H1 (cell line): ENCODE measurements at regions not wholly inside any gene's neighbourhood (a gene's known extent, or its start where the extent isn't known, plus 50 kb on each side); places are given as distances from the start of the nearest gene placed in this dataset.

ENCODE experiments used
- CTCF ChIA-PET: fragments of 300-600 bp; sonication (Branson Sonifier 250); formaldehyde crosslinking; loops from one replicate; lab custom pipeline; 2021; ENCODE audit not compliant: partially characterized antibody; lab: Charles Lee
- POLR2A ChIA-PET: fragments of 300-600 bp; sonication (Branson Sonifier 250); formaldehyde crosslinking; loops from one replicate; lab custom pipeline; 2021; ENCODE audit warnings: inconsistent platforms; ENCODE audit not compliant: partially characterized antibody; lab: Charles Lee
- DNase-seq, 2 experiments: peaks; one replicate each; pipeline versions ENCODE4 v3.0.0 to v3.0.0-alpha.2; 2010 to 2022; ENCODE audit warnings: low spot score in 2 of 2, low read depth in 1 of 2, mixed read lengths in 1 of 2
- FAIRE-seq: peaks from 2 replicates; lab custom pipeline; 2011; peaks lifted over from hg19 to GRCh38; lab: Jason Lieb, UNC
- H2AFZ ChIP-seq: 2 replicates; pipeline ENCODE4 v1.8.1; 2012; ENCODE audit warnings: low read length, inconsistent platforms
- H2AK5ac ChIP-seq: 2 replicates; pipeline ENCODE4 v1.6.1; 2013; ENCODE audit warnings: low read depth, low read length
- H2BK120ac ChIP-seq: replicated peaks from 2 replicates; pipeline ENCODE3; 2013; ENCODE audit warnings: low read depth, low read length, inconsistent platforms
- H2BK12ac ChIP-seq: 2 replicates; pipeline ENCODE4 v1.6.1; 2013; ENCODE audit warnings: low read depth, low read length
- H2BK15ac ChIP-seq: 2 replicates; pipeline ENCODE4 v1.6.1; 2013; ENCODE audit warnings: low read length
- H2BK20ac ChIP-seq: 2 replicates; pipeline ENCODE4 v1.6.1; 2013; ENCODE audit warnings: low read length
- H2BK5ac ChIP-seq: 2 replicates; pipeline ENCODE4 v1.6.1; 2013; ENCODE audit warnings: low read depth, low read length
- H3K14ac ChIP-seq: 2 replicates; pipeline ENCODE4 v1.6.1; 2013; ENCODE audit warnings: inconsistent platforms; ENCODE audit not compliant: insufficient read length
- H3K18ac ChIP-seq: 2 replicates; pipeline ENCODE4 v1.6.1; 2013; ENCODE audit warnings: low read length; ENCODE audit errors: extremely low read depth
- H3K23ac ChIP-seq: 2 replicates; pipeline ENCODE4 v1.6.1; 2013; ENCODE audit warnings: inconsistent platforms; ENCODE audit not compliant: insufficient read length
- H3K23me2 ChIP-seq: 2 replicates; pipeline ENCODE4 v1.6.1; 2013; ENCODE audit warnings: low read depth, low read length
- H3K27ac ChIP-seq: 2 replicates; pipeline ENCODE4 v1.6.1; 2011; ENCODE audit warnings: low read depth, low read length, inconsistent platforms
- H3K27me3 ChIP-seq, 4 experiments: replicated peaks in 1 of 4; 1 replicate in 1 of 4; 2 replicates in 3 of 4; pipeline versions ENCODE4 v1.6.1 to v1.8.1; 2011 to 2013; ENCODE audit warnings: low read length in 3 of 4, mild to moderate bottlenecking in 3 of 4, inconsistent platforms in 2 of 4, mixed read lengths in 2 of 4, moderate library complexity in 1 of 4; ENCODE audit not compliant: control insufficient read depth in 3 of 4, insufficient read depth in 3 of 4; ENCODE audit errors: extremely low read depth in 1 of 4
- H3K36me3 ChIP-seq, 4 experiments: 2 replicates each; pipeline versions ENCODE4 v1.6.1 to v1.8.1; 2011 to 2013; ENCODE audit warnings: mild to moderate bottlenecking in 4 of 4, low read length in 3 of 4, moderate library complexity in 2 of 4, control low read depth in 1 of 4, inconsistent platforms in 1 of 4; ENCODE audit not compliant: insufficient read depth in 4 of 4, control insufficient read depth in 2 of 4
- H3K4ac ChIP-seq: replicated peaks from 2 replicates; pipeline ENCODE3; 2013; ENCODE audit warnings: low read length, low read depth, mixed read lengths, inconsistent platforms; ENCODE audit not compliant: insufficient read length
- H3K4me1 ChIP-seq, 4 experiments: replicated peaks in 1 of 4; 1 replicate in 1 of 4; 2 replicates in 3 of 4; pipeline versions ENCODE4 v1.6.1 to v1.8.1; 2011 to 2013; ENCODE audit warnings: low read length in 3 of 4, inconsistent platforms in 2 of 4, mixed read lengths in 1 of 4; ENCODE audit not compliant: insufficient read depth in 4 of 4, control insufficient read depth in 3 of 4
- H3K4me2 ChIP-seq, 2 experiments: 2 replicates each; pipeline versions ENCODE4 v1.6.1 to v1.8.1; 2011 to 2013; ENCODE audit warnings: low read depth in 2 of 2, low read length in 2 of 2, control low read depth in 1 of 2, inconsistent platforms in 1 of 2, mild to moderate bottlenecking in 1 of 2; ENCODE audit not compliant: insufficient read depth in 1 of 2
- H3K4me3 ChIP-seq, 4 experiments: fragments of 200-600, 300-600 bp in 1 of 4; sonication (generic), shearing (Covaris generic), sonication (Bioruptor Twin) in 1 of 4; 2 replicates each; pipeline versions ENCODE4 v1.5.1 to v1.8.1; 2011 to 2016; ENCODE audit warnings: low read length in 4 of 4, low read depth in 3 of 4, control low read depth in 2 of 4, inconsistent platforms in 2 of 4, mild to moderate bottlenecking in 2 of 4, mixed read lengths in 1 of 4, moderate library complexity in 1 of 4; ENCODE audit not compliant: insufficient read depth in 2 of 4; ENCODE audit errors: extremely low read depth in 1 of 4
- H3K56ac ChIP-seq: replicated peaks from 2 replicates; pipeline ENCODE3; 2013; ENCODE audit warnings: low read depth, mild to moderate bottlenecking, mixed read lengths, low read length, inconsistent platforms; ENCODE audit not compliant: insufficient read length
- H3K79me1 ChIP-seq: 2 replicates; pipeline ENCODE4 v1.6.1; 2013; ENCODE audit warnings: low read depth, low read length, control low read depth
- H3K79me2 ChIP-seq, 2 experiments: 2 replicates each; pipeline versions ENCODE4 v1.6.1 to v1.8.1; 2012 to 2013; ENCODE audit warnings: low read length in 2 of 2, mild to moderate bottlenecking in 2 of 2, inconsistent platforms in 1 of 2; ENCODE audit not compliant: insufficient read depth in 2 of 2, control insufficient read depth in 1 of 2
- H3K9ac ChIP-seq, 4 experiments: replicated peaks in 1 of 4; 1 replicate in 1 of 4; 2 replicates in 3 of 4; pipeline versions ENCODE4 v1.6.1 to v1.8.1; 2011 to 2013; ENCODE audit warnings: low read depth in 3 of 4, low read length in 3 of 4, control low read depth in 2 of 4, mild to moderate bottlenecking in 2 of 4, moderate library complexity in 2 of 4, inconsistent platforms in 1 of 4; ENCODE audit errors: extremely low read depth in 1 of 4
- H3K9me3 ChIP-seq, 2 experiments: 2 replicates each; pipeline versions ENCODE4 v1.6.1 to v1.8.1; 2012 to 2013; ENCODE audit warnings: mild to moderate bottlenecking in 2 of 2, moderate library complexity in 2 of 2, control low read depth in 1 of 2, inconsistent platforms in 1 of 2, low read depth in 1 of 2, low read length in 1 of 2, mixed read lengths in 1 of 2; ENCODE audit not compliant: insufficient read depth in 2 of 2
- H4K20me1 ChIP-seq, 2 experiments: replicated peaks in 1 of 2; 2 replicates each; pipeline versions ENCODE3 to v1.8.1; 2011 to 2013; ENCODE audit warnings: inconsistent platforms in 2 of 2, low read length in 2 of 2, mild to moderate bottlenecking in 1 of 2; ENCODE audit not compliant: insufficient read depth in 2 of 2, control insufficient read depth in 1 of 2
- H4K5ac ChIP-seq: 2 replicates; pipeline ENCODE4 v1.6.1; 2013; ENCODE audit warnings: low read length, low read depth, mixed read lengths, inconsistent platforms; ENCODE audit not compliant: insufficient read length
- H4K8ac ChIP-seq: 2 replicates; pipeline ENCODE4 v1.8.0; 2013; ENCODE audit warnings: mild to moderate bottlenecking, moderate library complexity, low read length, inconsistent platforms; ENCODE audit not compliant: insufficient read depth; ENCODE audit errors: extremely low read depth
- H4K91ac ChIP-seq: replicated peaks from 2 replicates; pipeline ENCODE3; 2013; ENCODE audit warnings: low read length, mixed read lengths, inconsistent platforms; ENCODE audit not compliant: insufficient read length
- ASH2L ChIP-seq: fragments of 200-600, 300-600 bp; sonication (generic); IDR thresholded peaks from one replicate; pipeline ENCODE4 v1.7.1; 2017; ENCODE audit warnings: low read length
- BCL11A ChIP-seq, 2 experiments: IDR thresholded peaks; one replicate each; pipeline ENCODE4 v1.6.1; 2011; ENCODE audit warnings: low read depth in 2 of 2, low read length in 2 of 2, mild to moderate bottlenecking in 2 of 2
- CEBPB ChIP-seq: IDR thresholded peaks from 2 replicates; pipeline ENCODE4 v1.6.1; 2012; ENCODE audit warnings: low read depth, low read length
- FOSL1 ChIP-seq: IDR thresholded peaks from 2 replicates; pipeline ENCODE4 v1.6.1; 2011; ENCODE audit warnings: mild to moderate bottlenecking, low read depth, low read length, moderate library complexity; ENCODE audit not compliant: insufficient read depth
- NANOG ChIP-seq: IDR thresholded peaks from 2 replicates; pipeline ENCODE4 v1.6.1; 2011; ENCODE audit warnings: low read length, low read depth, mild to moderate bottlenecking, inconsistent platforms; ENCODE audit not compliant: insufficient read depth, poor library complexity, severe bottlenecking
- RBBP5 ChIP-seq: IDR thresholded peaks from 2 replicates; pipeline ENCODE4 v1.7.1; 2012; ENCODE audit warnings: low read depth, mild to moderate bottlenecking, inconsistent platforms, low read length, moderate library complexity, borderline replicate concordance
- SAP30 ChIP-seq: fragments of 300-600 bp; sonication (generic); IDR thresholded peaks from 2 replicates; pipeline ENCODE4 v1.7.1; 2012; ENCODE audit warnings: low read length, moderate library complexity, mild to moderate bottlenecking, inconsistent platforms; ENCODE audit not compliant: insufficient read depth, insufficient replicate concordance
- SIN3A ChIP-seq, 2 experiments: IDR thresholded peaks in 1 of 2; conservative IDR thresholded peaks in 1 of 2; 2 replicates each; pipeline ENCODE4 v1.6.1; 2011 to 2012; ENCODE audit warnings: low read length in 2 of 2, improper control_type of control experiment in 1 of 2, low read depth in 1 of 2, mild to moderate bottlenecking in 1 of 2
- SP1 ChIP-seq: IDR thresholded peaks from 2 replicates; pipeline ENCODE4 v1.6.1; 2011; ENCODE audit warnings: low read depth, low read length
- TAF7 ChIP-seq: optimal IDR thresholded peaks from 2 replicates; pipeline ENCODE3; 2011; ENCODE audit warnings: low read depth, mild to moderate bottlenecking, inconsistent platforms, low read length, moderate library complexity, borderline replicate concordance
- WGBS, 2 experiments: shearing (Covaris generic) in 1 of 2; methylation state at CpG; one replicate each; pipeline versions ENCODE4 v1.1.6 to v1.1.7; 2013 to 2015; ENCODE audit warnings: low lambda C conversion rate in 2 of 2, mixed read lengths in 2 of 2, inconsistent platforms in 1 of 2, low coverage in 1 of 2, missing lambda C conversion rate in 1 of 2; ENCODE audit not compliant: insufficient replicate concordance in 2 of 2, insufficient coverage in 1 of 2, insufficient read length in 1 of 2; ENCODE audit errors: extremely low coverage in 1 of 2, missing lambda C conversion rate in 1 of 2; 5-methylcytosine and 5-hydroxymethylcytosine counted together
- TF ChIP-seq, protein P1 (sequence below): IDR thresholded peaks from 2 replicates; pipeline ENCODE4 v1.6.1; 2012; ENCODE audit warnings: inconsistent platforms

GRCh38 chr6:9455864-9456658, 958.8 kb downstream of the TFAP2A start:
- peaks cover 3 to 14% (median 12%) of the 10 kb centered on the region in 4 experiments; a peak in 5 of 7 replicates for H3K4me1 ChIP-seq
- no peak overlapping the region for H3K23ac ChIP-seq
- POLR2A ChIA-PET, result no interaction called here
- TF ChIP-seq RBBP5, result no peak
- no peak for TF ChIP-seq SAP30
- TF ChIP-seq SIN3A (conservative IDR thresholded peaks at IDR 0.05 in 1 of 2, IDR thresholded peaks at IDR 0.05 in 1 of 2; ENCODE audit: low read depth in 1 of 2, low read length in 2 of 2), result no peak
- TF ChIP-seq, protein P1, sequence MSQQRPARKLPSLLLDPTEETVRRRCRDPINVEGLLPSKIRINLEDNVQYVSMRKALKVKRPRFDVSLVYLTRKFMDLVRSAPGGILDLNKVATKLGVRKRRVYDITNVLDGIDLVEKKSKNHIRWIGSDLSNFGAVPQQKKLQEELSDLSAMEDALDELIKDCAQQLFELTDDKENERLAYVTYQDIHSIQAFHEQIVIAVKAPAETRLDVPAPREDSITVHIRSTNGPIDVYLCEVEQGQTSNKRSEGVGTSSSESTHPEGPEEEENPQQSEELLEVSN, result peak; percentile 93
- no peak for TF ChIP-seq FOSL1
- TF ChIP-seq TAF7, result no peak
- TF ChIP-seq ASH2L, result peak; percentile 35
- TF ChIP-seq NANOG, result peak; percentile 83
- no peak for TF ChIP-seq SP1
- no peak for TF ChIP-seq CEBPB
- TF ChIP-seq BCL11A (IDR thresholded peaks at IDR 0.05; ENCODE audit: low read depth in 2 of 2, low read length in 2 of 2), result no peak

More at GRCh38 chr6:9455864-9456658, 958.8 kb downstream of the TFAP2A start:
- Histone ChIP-seq H3K4me2 (peak overlapping the region; percentile 38 to 41), H3K27ac (peak overlapping the region; percentile 14; the same call in 1 of the 2 replicates), H3K36me3 (no peaks in the 10 kb centered on the region), H3K4me3 (peak overlapping the region in 1 of 4 experiments; percentile 7; a peak in 1 of 8 replicates), H2BK5ac (peak overlapping the region; percentile 54; the same call in 1 of the 2 replicates), H4K20me1 (no peaks in the 10 kb centered on the region), H2BK20ac (peak overlapping the region; percentile 72), H3K14ac (no peak overlapping the region), H4K5ac (peak overlapping the region; percentile 6), H2BK12ac (0 out of 2 replicates have a peak overlapping the region, but pooled peaks have one; percentile 18), H3K23me2 (no peaks in the 10 kb centered on the region), H3K27me3 (no peaks in the 10 kb centered on the region), H3K79me1 (no peaks in the 10 kb centered on the region), H3K4ac (no peak overlapping the region), H3K79me2 (no peaks in the 10 kb centered on the region), H3K9ac (no peak overlapping the region), H3K56ac (no peak overlapping the region), H2AFZ (peak overlapping the region; percentile 92), H4K8ac (no peak overlapping the region), H4K91ac (peak overlapping the region; percentile 3), H3K18ac (0 out of 2 replicates have a peak overlapping the region, but pooled peaks have one; percentile 34), H2BK15ac (no peak overlapping the region), H3K9me3 (peaks cover 1 to 2% of the 10 kb centered on the region in 2 experiments; a peak in 1 of 4 replicates), H2AK5ac (no peak overlapping the region), H2BK120ac (peak overlapping the region; percentile 7)
- WGBS, 2 experiments, result 39% methylated on average over 7 of the region's 7 CpGs; no CpG with 5 or more reads in 1 of the 2 experiments
- CTCF ChIA-PET, result interaction anchor here (1.0 kb wide), 1 partner anchor 205 kb away, joined by 4 read pairs; no protein-coding TSS in a partner anchor
- FAIRE-seq (peak; percentile 90), DNase-seq (peak; percentile 9 to 47)
